ENCODE measurements at regions not wholly inside any gene's neighbourhood (a gene's known extent, or its start where the extent isn't known, plus 50 kb on each side); places are given as distances from the start of the nearest gene placed in this dataset.

- TF ChIP-seq CTCF (optimal IDR thresholded peaks at IDR 0.05 in 1 of 3, IDR thresholded peaks at IDR 0.05 in 1 of 3, conservative IDR thresholded peaks at IDR 0.05 in 1 of 3; ENCODE audit: extremely low read depth in 1 of 3, insufficient read depth in 2 of 3, low read length in 3 of 3) (no peak), EZH2 (IDR thresholded peaks at IDR 0.05; ENCODE audit: low read length) (no peak)
Observed at GRCh38 chr18:71249791-71250190, 960.9 kb downstream of the SOCS6 start.
